Transverse colon (tissue), 4 donors: ENCODE measurements at regions not wholly inside any gene's neighbourhood (a gene's known extent, or its start where the extent isn't known, plus 50 kb on each side); places are given as distances from the start of the nearest gene placed in this dataset.

ENCODE experiments used
- POLR2A ChIP-seq: fragments of 450-650 bp; IDR thresholded peaks from one replicate; pipeline ENCODE4 v1.6.1; 2016; ENCODE audit warnings: antibody characterized with exemption, mild to moderate bottlenecking, moderate library complexity
- POLR2AphosphoS5 ChIP-seq, 3 donors: sonication (generic); formaldehyde crosslinking; IDR thresholded peaks; one replicate each; pipeline ENCODE4 v1.6.1; 2016; ENCODE audit warnings: antibody characterized with exemption in 3 of 3
- TF ChIP-seq, protein P1 (sequence below), 5 experiments: fragments of 200-600 bp in 3 of 5; fragments of 450-650 bp in 2 of 5; sonication (generic) in 3 of 5; IDR thresholded peaks; 1 replicate in 2 of 5; 2 replicates in 3 of 5; pipeline ENCODE4 v1.5.1; 2016 to 2017; ENCODE audit warnings: antibody characterized with exemption in 5 of 5, inconsistent platforms in 3 of 5, mild to moderate bottlenecking in 2 of 5, moderate library complexity in 1 of 5

DNA sequence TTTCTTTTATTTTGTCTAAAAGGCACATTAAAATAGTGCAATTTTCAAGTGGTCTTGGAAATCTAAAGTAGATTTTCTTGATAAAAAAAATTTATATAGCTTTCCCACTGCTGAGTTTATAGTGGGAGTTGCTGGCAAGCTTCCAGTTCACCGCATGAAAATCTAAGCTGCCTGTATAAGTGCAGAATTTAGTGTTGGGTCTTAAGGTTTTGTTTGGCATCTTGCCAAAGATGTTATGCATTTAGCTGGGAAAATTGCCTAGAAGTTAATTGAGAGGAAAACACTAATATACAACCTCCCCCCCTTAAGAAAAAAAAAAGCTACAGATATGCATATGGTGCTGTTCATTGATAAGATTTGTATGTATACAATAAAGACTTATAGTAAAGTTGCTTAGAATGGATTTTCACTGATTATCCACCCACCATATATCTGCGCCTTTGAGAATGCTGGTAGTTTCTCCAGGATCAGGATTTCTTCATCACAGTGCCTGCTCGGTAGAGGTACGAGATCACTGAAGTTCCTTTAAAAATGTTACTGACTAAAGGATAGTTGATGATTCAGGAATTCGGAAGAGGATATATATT, 803.2 kb upstream of the POU3F3 start:
- no peak for TF ChIP-seq POLR2AphosphoS5 (IDR thresholded peaks at IDR 0.05)
- TF ChIP-seq, protein P1, sequence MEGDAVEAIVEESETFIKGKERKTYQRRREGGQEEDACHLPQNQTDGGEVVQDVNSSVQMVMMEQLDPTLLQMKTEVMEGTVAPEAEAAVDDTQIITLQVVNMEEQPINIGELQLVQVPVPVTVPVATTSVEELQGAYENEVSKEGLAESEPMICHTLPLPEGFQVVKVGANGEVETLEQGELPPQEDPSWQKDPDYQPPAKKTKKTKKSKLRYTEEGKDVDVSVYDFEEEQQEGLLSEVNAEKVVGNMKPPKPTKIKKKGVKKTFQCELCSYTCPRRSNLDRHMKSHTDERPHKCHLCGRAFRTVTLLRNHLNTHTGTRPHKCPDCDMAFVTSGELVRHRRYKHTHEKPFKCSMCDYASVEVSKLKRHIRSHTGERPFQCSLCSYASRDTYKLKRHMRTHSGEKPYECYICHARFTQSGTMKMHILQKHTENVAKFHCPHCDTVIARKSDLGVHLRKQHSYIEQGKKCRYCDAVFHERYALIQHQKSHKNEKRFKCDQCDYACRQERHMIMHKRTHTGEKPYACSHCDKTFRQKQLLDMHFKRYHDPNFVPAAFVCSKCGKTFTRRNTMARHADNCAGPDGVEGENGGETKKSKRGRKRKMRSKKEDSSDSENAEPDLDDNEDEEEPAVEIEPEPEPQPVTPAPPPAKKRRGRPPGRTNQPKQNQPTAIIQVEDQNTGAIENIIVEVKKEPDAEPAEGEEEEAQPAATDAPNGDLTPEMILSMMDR (IDR thresholded peaks at IDR 0.05) = no peak
- no peak for TF ChIP-seq POLR2A
